DMS 273 treated with DMSO at 0.1 percent for 48 hours (cell line): ENCODE measurements at regions not wholly inside any gene's neighbourhood (a gene's known extent, or its start where the extent isn't known, plus 50 kb on each side); places are given as distances from the start of the nearest gene placed in this dataset.
"Not testable (repeated sequence)": the region's sequence is repeated elsewhere in the genome, so short reads cannot be mapped to it uniquely, and the experiment has no call there.

Experiments
- DNase-seq: peaks from one replicate; lab custom pipeline; 2025; lab: John Stamatoyannopoulos, UW

- no peak for DNase-seq
Measured at GRCh38 chr7:156515911-156516790, 124.4 kb upstream of the RNF32 start.

DNA sequence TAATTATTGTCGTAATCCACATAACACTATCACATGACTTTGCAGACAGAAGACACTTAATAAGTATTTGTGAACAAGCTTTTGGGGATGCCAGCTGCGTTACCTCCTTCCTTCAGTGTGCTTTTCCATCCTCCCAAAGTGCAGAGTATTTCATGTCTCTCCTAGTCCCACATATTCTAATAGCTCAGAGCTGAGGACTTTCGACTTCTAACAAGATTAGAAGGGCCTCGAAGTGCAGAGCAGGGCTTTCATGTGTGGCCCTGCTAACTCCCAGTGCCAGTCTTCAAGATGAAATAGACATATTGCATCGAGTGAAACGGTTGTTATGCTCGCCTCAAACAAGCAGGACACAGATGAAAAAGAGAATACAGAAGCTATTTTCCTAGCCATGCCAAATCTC is 125.7 kb upstream of the RNF32 start:
- no peak for DNase-seq

DNA sequence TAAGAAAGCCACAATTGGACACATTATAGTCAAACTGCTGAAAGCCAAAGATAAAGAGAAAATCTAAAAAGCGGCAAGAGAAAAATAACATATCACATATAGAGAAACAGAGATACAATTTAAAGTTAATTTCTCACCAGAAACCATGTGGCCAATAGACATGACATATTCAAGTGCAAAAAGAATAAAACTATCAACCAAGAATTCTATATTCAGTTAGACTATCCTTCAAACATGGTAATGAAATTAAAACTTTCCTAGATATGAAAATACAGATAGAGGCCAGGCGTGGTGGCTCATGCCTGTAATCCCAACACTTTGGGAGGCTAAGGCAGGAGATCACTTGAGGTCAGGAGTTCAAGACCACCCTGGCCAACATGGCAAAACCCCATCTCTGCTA is 129.1 kb upstream of the RNF32 start:
- no peak for DNase-seq

GRCh38 chr7:156510966-156511365 is 129.6 kb upstream of the RNF32 start:
- DNase-seq, result no peak

- no peak for DNase-seq
Measured at GRCh38 chr7:156509216-156509615, 131.4 kb upstream of the RNF32 start.

DNA sequence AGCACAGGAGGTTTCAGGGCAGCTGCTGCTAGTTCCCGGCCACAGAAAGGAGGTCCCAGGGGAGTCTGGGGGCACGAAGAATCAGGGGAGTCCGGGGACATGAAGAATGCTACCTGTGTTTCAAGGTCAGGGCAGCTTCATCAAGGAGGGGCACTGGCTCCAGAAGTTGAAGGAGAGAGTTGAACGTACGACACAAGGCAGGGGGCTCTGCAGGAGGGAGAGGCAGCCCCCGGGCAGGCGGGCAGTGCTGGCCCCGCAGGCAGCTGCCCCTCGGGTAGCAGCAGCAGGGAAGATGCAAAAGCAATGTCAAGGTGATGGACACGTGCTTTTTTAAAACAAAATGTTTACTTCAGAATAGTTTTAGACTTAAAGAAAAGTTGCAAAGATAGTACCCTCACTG is 134.7 kb upstream of the RNF32 start:
- DNase-seq, result no peak

GRCh38 chr7:156504687-156505545 is 135.7 kb upstream of the RNF32 start:
- DNase-seq, result no peak

- DNase-seq, result no peak
Measured at GRCh38 chr7:156504006-156504405, 136.6 kb upstream of the RNF32 start.

- DNase-seq, result no peak
Measured at GRCh38 chr7:156503196-156503595, 137.4 kb upstream of the RNF32 start.

DNA sequence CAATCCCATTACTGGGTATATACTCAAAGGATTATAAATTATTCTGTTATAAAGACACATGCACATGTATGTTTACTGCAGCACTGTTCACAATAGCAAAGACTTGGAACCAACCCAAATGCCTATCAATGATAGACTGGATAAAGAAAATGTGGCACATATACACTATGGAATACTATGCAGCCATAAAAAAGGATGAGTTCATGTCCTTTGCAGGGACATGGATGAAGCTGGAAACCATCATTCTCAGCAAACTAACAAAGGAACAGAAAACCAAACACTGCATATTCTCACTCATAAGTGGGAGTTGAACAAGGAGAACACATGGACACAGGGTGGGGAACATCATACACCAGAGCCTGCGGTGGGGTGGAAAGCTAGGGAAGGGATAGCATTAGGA is 138.8 kb upstream of the RNF32 start:
- DNase-seq, result not testable (repeated sequence)

- DNase-seq, result no peak
Measured at GRCh38 chr7:156499247-156499881, 141.2 kb upstream of the RNF32 start.

- no peak for DNase-seq
Measured at GRCh38 chr7:156497776-156498509, 142.6 kb upstream of the RNF32 start.

DNA sequence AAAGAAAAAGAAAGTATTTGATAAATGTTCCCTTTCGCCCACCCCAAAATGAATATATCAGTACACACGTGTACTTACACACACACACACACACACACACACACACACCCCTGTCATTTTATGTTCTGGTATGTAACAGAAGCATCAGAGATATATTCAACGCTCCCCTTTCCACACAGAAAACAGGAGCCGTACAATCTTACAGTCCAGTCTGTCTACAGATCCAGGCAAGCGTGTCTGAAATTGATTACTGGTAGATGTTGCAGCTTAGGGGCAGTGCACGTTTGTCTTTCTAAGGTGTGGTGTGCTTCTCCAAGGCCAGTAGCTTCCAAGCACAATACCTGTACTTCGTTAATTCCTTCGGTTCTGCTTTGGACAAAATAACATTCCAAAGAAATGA is 143.7 kb upstream of the RNF32 start:
- DNase-seq, result no peak

DNA sequence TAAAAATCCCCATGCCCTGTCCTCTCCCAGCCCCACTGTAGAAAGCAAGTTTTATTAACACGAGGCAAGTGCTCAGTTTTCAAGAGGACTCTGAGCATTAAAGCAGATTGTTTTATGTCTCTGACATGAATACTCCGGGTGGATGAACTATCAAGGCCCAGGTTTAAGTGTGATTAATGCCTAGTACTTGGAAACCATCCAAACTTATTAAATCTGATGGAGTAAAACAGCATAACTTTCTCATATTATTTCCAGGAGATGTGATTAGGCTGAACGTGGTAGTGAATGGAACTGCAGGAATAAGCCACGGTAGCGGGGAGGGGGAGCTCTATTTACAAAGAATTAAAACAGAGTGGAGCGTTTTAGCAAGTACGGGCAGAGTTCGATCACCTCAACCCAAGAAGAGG is 144.2 kb upstream of the RNF32 start:
- DNase-seq, result no peak

DNA sequence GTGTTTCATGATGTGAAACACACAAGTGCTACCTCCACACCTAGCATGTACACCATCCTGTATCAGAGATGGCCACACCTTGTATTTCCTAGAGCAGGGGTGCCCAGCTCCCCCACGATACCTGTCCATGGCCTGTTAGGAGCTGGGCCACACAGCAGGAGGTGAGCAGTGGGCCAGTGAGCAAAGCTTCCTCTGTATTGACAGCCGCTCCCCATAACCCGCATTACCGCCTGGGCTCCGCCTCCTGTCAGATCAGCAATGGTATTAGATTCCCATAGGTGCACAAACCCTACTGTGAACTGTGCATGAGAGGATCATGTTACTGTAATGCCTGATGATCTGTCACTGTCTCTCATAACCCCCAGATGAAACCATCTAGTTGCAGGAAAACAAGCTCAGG is 145.6 kb upstream of the RNF32 start:
- no peak for DNase-seq

DNA sequence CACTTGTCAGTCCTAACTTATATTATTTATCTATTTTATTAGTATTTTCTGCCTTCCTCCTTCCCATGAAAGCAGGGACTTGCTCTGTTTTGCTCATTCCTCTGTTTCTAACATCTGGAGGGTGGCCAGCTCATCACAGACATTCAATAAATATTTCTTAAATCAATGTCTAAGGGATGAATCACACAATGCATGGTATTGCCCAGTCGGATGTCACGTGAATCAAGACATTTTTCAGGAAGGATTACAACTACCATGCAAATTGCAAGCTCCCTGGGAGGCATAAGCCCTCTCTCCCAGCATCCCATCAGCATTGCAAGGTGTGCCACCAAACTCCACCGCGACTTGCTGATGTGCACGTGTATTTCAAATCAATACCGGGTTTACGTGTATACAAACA is 146.6 kb upstream of the RNF32 start:
- DNase-seq, result no peak

GRCh38 chr7:156492170-156492569 is 148.4 kb upstream of the RNF32 start:
- no peak for DNase-seq

- DNase-seq, result no peak
Measured at GRCh38 chr7:156491435-156491834, 149.1 kb upstream of the RNF32 start.

DNA sequence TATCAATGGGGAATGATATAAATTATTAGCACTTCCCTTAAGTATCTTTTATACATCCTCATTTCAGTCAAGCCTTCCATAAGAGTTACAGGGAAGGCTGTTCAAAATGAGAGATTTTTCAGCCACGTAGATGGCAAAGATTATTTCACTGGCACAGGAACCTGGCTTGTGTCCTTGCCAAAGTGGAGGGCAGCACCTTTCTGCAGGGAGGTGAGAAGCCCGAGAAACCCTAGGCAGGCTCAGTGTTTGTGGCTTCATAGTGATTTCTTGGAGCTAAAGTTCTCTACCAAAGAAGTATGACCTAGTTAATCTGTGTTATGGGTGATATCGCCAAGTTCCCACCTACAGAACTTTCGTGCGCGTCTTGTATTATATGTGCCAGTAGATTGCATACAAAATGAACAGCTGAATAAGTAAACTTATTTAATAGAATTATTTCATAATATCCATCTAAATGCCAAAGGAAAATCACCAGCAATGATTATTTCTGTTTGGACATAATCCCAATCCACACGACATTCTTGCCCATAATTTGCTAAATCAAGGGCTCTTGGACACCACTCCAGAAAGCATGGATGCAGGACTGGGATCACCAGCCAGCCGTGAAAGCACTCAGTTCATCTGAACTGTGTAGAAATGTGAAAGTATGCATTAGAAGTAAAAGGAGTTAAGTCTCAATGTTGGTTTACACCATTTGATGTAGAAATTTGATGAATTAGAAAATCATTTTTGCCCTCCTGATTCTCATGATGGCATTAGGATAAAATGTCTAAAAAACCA is 150.4 kb upstream of the RNF32 start:
- DNase-seq, result no peak

DNA sequence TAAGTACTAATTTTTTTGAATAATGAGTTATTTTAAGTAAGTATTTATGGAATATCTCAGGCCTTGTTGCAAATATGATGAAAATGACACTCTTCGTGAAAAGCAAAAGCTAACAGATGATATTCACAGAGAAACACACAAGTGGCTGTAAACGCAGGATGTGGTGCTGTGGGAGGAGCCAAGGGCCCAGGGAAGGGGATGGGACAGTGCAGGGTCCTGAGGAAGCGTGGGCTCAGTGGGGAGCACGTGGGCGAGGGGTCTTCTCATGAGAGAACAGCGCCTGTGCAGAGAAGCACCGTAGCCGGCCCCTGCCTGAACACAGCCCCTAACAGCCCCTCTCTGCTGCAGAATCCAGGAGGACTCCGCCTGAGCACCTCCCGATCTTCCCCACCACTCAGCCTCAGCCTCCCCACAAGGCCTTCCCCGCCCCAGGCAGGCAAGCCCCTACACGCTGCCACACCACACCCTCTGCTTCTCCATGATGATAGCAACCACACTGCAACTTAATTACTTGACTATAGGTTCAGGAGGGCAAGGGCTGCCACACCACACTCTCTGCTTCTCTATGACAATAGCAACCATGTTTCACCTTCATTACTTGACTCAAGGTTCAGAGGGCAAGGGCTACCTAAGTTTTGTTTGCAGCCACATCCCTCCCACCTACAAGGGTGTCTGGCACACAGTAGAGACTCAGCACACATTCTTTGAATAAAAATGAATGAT is 152.6 kb upstream of the RNF32 start:
- DNase-seq, result no peak

- no peak for DNase-seq
Measured at GRCh38 chr7:156480671-156481070, 159.9 kb upstream of the RNF32 start.
